KMS-11 (cell line): ENCODE measurements at regions not wholly inside any gene's neighbourhood (a gene's known extent, or its start where the extent isn't known, plus 50 kb on each side); places are given as distances from the start of the nearest gene placed in this dataset.

ENCODE experiments used
- H2AFZ ChIP-seq: fragments of 200-600 bp; sonication (generic); 2 replicates; pipeline ENCODE4 v1.6.1; 2016; ENCODE audit warnings: antibody characterized with exemption, mixed run types, low read depth
- H3K27ac ChIP-seq: fragments of 200-600 bp; sonication (generic); 2 replicates; pipeline ENCODE4 v1.6.1; 2016; ENCODE audit warnings: mild to moderate bottlenecking, mixed run types
- H3K27me3 ChIP-seq: fragments of 200-600 bp; sonication (generic); 2 replicates; pipeline ENCODE4 v1.6.1; 2017; ENCODE audit warnings: mild to moderate bottlenecking, low read depth, mixed run types, moderate library complexity; ENCODE audit not compliant: insufficient read depth
- H3K36me3 ChIP-seq: fragments of 200-600 bp; sonication (generic); 2 replicates; pipeline ENCODE4 v1.6.1; 2017; ENCODE audit warnings: mild to moderate bottlenecking, mixed run types; ENCODE audit not compliant: insufficient read depth
- H3K4me1 ChIP-seq: fragments of 200-600 bp; sonication (generic); 2 replicates; pipeline ENCODE4 v1.6.1; 2016; ENCODE audit warnings: mild to moderate bottlenecking, low read depth, mixed run types; ENCODE audit not compliant: poor library complexity, severe bottlenecking
- H3K4me2 ChIP-seq: fragments of 200-600 bp; sonication (generic); 2 replicates; pipeline ENCODE4 v1.7.0; 2016; ENCODE audit warnings: mild to moderate bottlenecking, mixed run types
- H3K4me3 ChIP-seq: fragments of 200-600 bp; sonication (generic); IDR thresholded peaks from 2 replicates; pipeline ENCODE4 v1.6.1; 2017; ENCODE audit warnings: low read depth, low read length, mixed read lengths; ENCODE audit not compliant: insufficient read depth
- H3K79me2 ChIP-seq: fragments of 200-600 bp; sonication (generic); 2 replicates; pipeline ENCODE4 v1.6.1; 2016; ENCODE audit warnings: low read depth, mixed run types; ENCODE audit not compliant: insufficient read depth
- H3K9ac ChIP-seq: fragments of 200-600 bp; sonication (generic); 2 replicates; pipeline ENCODE4 v1.6.1; 2016; ENCODE audit warnings: mild to moderate bottlenecking, mixed run types
- H4K20me1 ChIP-seq: fragments of 200-600 bp; sonication (generic); 2 replicates; pipeline ENCODE4 v1.6.1; 2016; ENCODE audit warnings: mild to moderate bottlenecking, mixed run types; ENCODE audit not compliant: insufficient read depth
- CTCF ChIP-seq: fragments of 200-600 bp; sonication (generic); conservative IDR thresholded peaks from 2 replicates; pipeline ENCODE4 v1.6.1; 2017; ENCODE audit warnings: low read depth, mild to moderate bottlenecking, antibody characterized with exemption, low read length, moderate library complexity, mixed read lengths

GRCh38 chr7:55642266-55642665 is 70.0 kb upstream of the VOPP1 start:
- H3K27me3 ChIP-seq: no peaks in the 10 kb centered on the region
- no peak overlapping the region for H3K4me2 ChIP-seq
- no peaks in the 10 kb centered on the region for H3K79me2 ChIP-seq
- no peaks in the 10 kb centered on the region for H3K36me3 ChIP-seq
- no peaks in the 10 kb centered on the region for H3K4me1 ChIP-seq
- H2AFZ ChIP-seq: no peak overlapping the region
- H3K9ac ChIP-seq: no peak overlapping the region
- no peak overlapping the region for H3K27ac ChIP-seq
- no peak overlapping the region for H3K4me3 ChIP-seq
- no peak for TF ChIP-seq CTCF
- no peaks in the 10 kb centered on the region for H4K20me1 ChIP-seq

GRCh38 chr7:55641811-55642210 is 69.5 kb upstream of the VOPP1 start:
- Histone ChIP-seq H3K36me3 (no peaks in the 10 kb centered on the region), H3K4me3 (no peak overlapping the region), H2AFZ (no peak overlapping the region), H3K27me3 (no peaks in the 10 kb centered on the region), H3K79me2 (no peaks in the 10 kb centered on the region), H3K9ac (no peak overlapping the region), H3K4me1 (no peaks in the 10 kb centered on the region), H3K4me2 (no peak overlapping the region), H3K27ac (no peak overlapping the region), H4K20me1 (no peaks in the 10 kb centered on the region)
- TF ChIP-seq CTCF: no peak

GRCh38 chr7:55641273-55641691 is 69.0 kb upstream of the VOPP1 start:
- Histone ChIP-seq H3K27ac (no peak overlapping the region), H3K4me1 (no peaks in the 10 kb centered on the region), H2AFZ (no peak overlapping the region), H3K4me2 (no peak overlapping the region), H3K36me3 (no peaks in the 10 kb centered on the region), H4K20me1 (no peaks in the 10 kb centered on the region), H3K79me2 (no peaks in the 10 kb centered on the region), H3K9ac (no peak overlapping the region), H3K27me3 (no peaks in the 10 kb centered on the region), H3K4me3 (no peak overlapping the region)
- peak; percentile 91 for TF ChIP-seq CTCF

- no peak for TF ChIP-seq CTCF
These were observed 67.3 kb upstream of the VOPP1 start for GRCh38 chr7:55639640-55640039.

More at GRCh38 chr7:55639640-55640039, 67.3 kb upstream of the VOPP1 start:
- no peaks in the 10 kb centered on the region for H3K79me2 ChIP-seq
- no peak overlapping the region for H2AFZ ChIP-seq
- no peaks in the 10 kb centered on the region for H3K27me3 ChIP-seq
- no peaks in the 10 kb centered on the region for H3K4me1 ChIP-seq
- H3K36me3 ChIP-seq: no peaks in the 10 kb centered on the region
- H3K27ac ChIP-seq: no peak overlapping the region
- H3K4me2 ChIP-seq: no peak overlapping the region
- H3K9ac ChIP-seq: no peak overlapping the region
- no peak overlapping the region for H3K4me3 ChIP-seq
- no peaks in the 10 kb centered on the region for H4K20me1 ChIP-seq
